Cardiac septum (tissue), 1 donor: ENCODE measurements at regions not wholly inside any gene's neighbourhood (a gene's known extent, or its start where the extent isn't known, plus 50 kb on each side); places are given as distances from the start of the nearest gene placed in this dataset.
"Not testable (repeated sequence)": the region's sequence is repeated elsewhere in the genome, so short reads cannot be mapped to it uniquely, and the experiment has no call there.

ENCODE experiments used
- DNase-seq: peaks from one replicate; pipeline ENCODE4 v3.0.0-alpha.2; 2020; ENCODE audit warnings: low spot score
- intact Hi-C: fragments of 100-400 bp; cut with DNase I; formaldehyde crosslinking; loops from one replicate; pipeline ENCODE4 v1.14.0; 2022
- donor health status: DM: no; HTN: no; CAD: no.

GRCh38 chr9:33687779-33688178 is 107.6 kb upstream of the PRSS3 start:
- intact Hi-C loops, result no loop called here
- DNase-seq, result no peak

GRCh38 chr9:33690143-33690933 is 105.0 kb upstream of the PRSS3 start:
- no peak for DNase-seq
- intact Hi-C loops, result no loop called here

- DNase-seq, result no peak
- intact Hi-C loops, result no loop called here
Observed at GRCh38 chr9:33695299-33695698, 100.1 kb upstream of the PRSS3 start.

- intact Hi-C loops, result no loop called here
- DNase-seq, result no peak
Observed at GRCh38 chr9:33695856-33696255, 99.5 kb upstream of the PRSS3 start.

- DNase-seq, result no peak
- intact Hi-C loops, result no loop called here
Observed at GRCh38 chr9:33697171-33697570, 98.2 kb upstream of the PRSS3 start.

GRCh38 chr9:33698267-33698666 is 97.1 kb upstream of the PRSS3 start:
- intact Hi-C loops, result no loop called here
- DNase-seq, result no peak

GRCh38 chr9:33700940-33701339 is 94.4 kb upstream of the PRSS3 start:
- DNase-seq, intact Hi-C loops: not testable (repeated sequence)

GRCh38 chr9:33703430-33704102 is 91.8 kb upstream of the PRSS3 start:
- DNase-seq, result no peak
- intact Hi-C loops, result no loop called here

- intact Hi-C loops, DNase-seq: not testable (repeated sequence)
Observed at GRCh38 chr9:33705440-33705839, 89.9 kb upstream of the PRSS3 start.

GRCh38 chr9:33708441-33708840 is 86.9 kb upstream of the PRSS3 start:
- DNase-seq, result no peak
- intact Hi-C loops, result no loop called here

GRCh38 chr9:33709269-33709668 is 86.1 kb upstream of the PRSS3 start:
- DNase-seq, result no peak
- intact Hi-C loops, result no loop called here

GRCh38 chr9:33711418-33711817 is 83.9 kb upstream of the PRSS3 start:
- intact Hi-C loops, DNase-seq: not testable (repeated sequence)

GRCh38 chr9:33714989-33715388 is 80.4 kb upstream of the PRSS3 start:
- intact Hi-C loops, result no loop called here
- DNase-seq, result no peak

GRCh38 chr9:33718987-33719386 is 76.4 kb upstream of the PRSS3 start:
- DNase-seq, result peak; percentile 78
- intact Hi-C loops, result no loop called here

GRCh38 chr9:33719581-33720374 is 75.6 kb upstream of the PRSS3 start:
- no peak for DNase-seq
- intact Hi-C loops, result no loop called here

GRCh38 chr9:33721674-33722358 is 73.5 kb upstream of the PRSS3 start:
- intact Hi-C loops, result loop anchor here (1.0 kb wide), 1 partner anchor 98 kb away; no protein-coding TSS in a partner anchor
- peak; percentile 93 for DNase-seq

GRCh38 chr9:33722359-33722675 is 73.0 kb upstream of the PRSS3 start:
- intact Hi-C loops, result loop anchor here (1.0 kb wide), 1 partner anchor 98 kb away; no protein-coding TSS in a partner anchor
- no peak for DNase-seq

- no peak for DNase-seq
- intact Hi-C loops, result no loop called here
Observed at GRCh38 chr9:33728613-33729012, 66.7 kb upstream of the PRSS3 start.

GRCh38 chr9:33731142-33731541 is 64.2 kb upstream of the PRSS3 start:
- intact Hi-C loops, result no loop called here
- no peak for DNase-seq

- intact Hi-C loops, result no loop called here
- no peak for DNase-seq
Observed at GRCh38 chr9:33731625-33732024, 63.7 kb upstream of the PRSS3 start.
